ENCODE measurements at regions not wholly inside any gene's neighbourhood (a gene's known extent, or its start where the extent isn't known, plus 50 kb on each side); places are given as distances from the start of the nearest gene placed in this dataset.
"Not testable (repeated sequence)": the region's sequence is repeated elsewhere in the genome, so short reads cannot be mapped to it uniquely, and the experiment has no call there.

GRCh38 chr16:29212084-29213027 is 194.2 kb downstream of the NPIPB11 start:
- H3K4me1 Mint-ChIP-seq; H3K36me3 Mint-ChIP-seq; CTCF ChIA-PET; ATAC-seq; H3K9me3 Mint-ChIP-seq (ENCODE audit: low read depth); H3K27me3 Mint-ChIP-seq; H3K4me3 Mint-ChIP-seq; H3K27ac Mint-ChIP-seq: not testable (repeated sequence)
- DNase-seq, result peak; percentile 27

GRCh38 chr16:29211456-29211855 is 195.1 kb downstream of the NPIPB11 start:
- peak; percentile 18 for DNase-seq
- H3K27me3 Mint-ChIP-seq; H3K4me1 Mint-ChIP-seq; H3K27ac Mint-ChIP-seq; H3K36me3 Mint-ChIP-seq; CTCF ChIA-PET; H3K9me3 Mint-ChIP-seq (ENCODE audit: low read depth); H3K4me3 Mint-ChIP-seq; ATAC-seq: not testable (repeated sequence)

GRCh38 chr16:29210299-29211150 is 196.0 kb downstream of the NPIPB11 start:
- H3K27ac Mint-ChIP-seq; CTCF ChIA-PET; H3K4me1 Mint-ChIP-seq; ATAC-seq; H3K4me3 Mint-ChIP-seq; H3K27me3 Mint-ChIP-seq; H3K9me3 Mint-ChIP-seq (ENCODE audit: low read depth): not testable (repeated sequence)
- H3K36me3 Mint-ChIP-seq, result peaks cover 14% of the 10 kb centered on the region
- peak; percentile 2 for DNase-seq

GRCh38 chr16:29206120-29206519 is 200.4 kb downstream of the NPIPB11 start:
- peaks cover 19% of the 10 kb centered on the region for H3K36me3 Mint-ChIP-seq
- H3K4me3 Mint-ChIP-seq; ATAC-seq; H3K27ac Mint-ChIP-seq; CTCF ChIA-PET; H3K27me3 Mint-ChIP-seq; H3K9me3 Mint-ChIP-seq (ENCODE audit: low read depth); H3K4me1 Mint-ChIP-seq: not testable (repeated sequence)
- DNase-seq, result peak; percentile 4

GRCh38 chr16:29205151-29205550 is 201.4 kb downstream of the NPIPB11 start:
- CTCF ChIA-PET, result not testable (repeated sequence)

GRCh38 chr16:29204806-29205135 is 201.7 kb downstream of the NPIPB11 start:
- Mint-ChIP-seq H3K27me3 (no peaks in the 10 kb centered on the region), H3K4me1 (no peaks in the 10 kb centered on the region), H3K36me3 (peaks cover 19% of the 10 kb centered on the region), H3K4me3 (no peak overlapping the region), H3K27ac (no peak overlapping the region), H3K9me3 (ENCODE audit: low read depth) (peaks cover 7% of the 10 kb centered on the region)
- ATAC-seq (no peak), DNase-seq (peak; percentile 21)
- CTCF ChIA-PET, result no interaction called here

More at GRCh38 chr16:29205151-29205550, 201.4 kb downstream of the NPIPB11 start:
- not testable (repeated sequence) for H3K4me3 Mint-ChIP-seq; ATAC-seq; H3K27ac Mint-ChIP-seq; H3K9me3 Mint-ChIP-seq (ENCODE audit: low read depth); H3K27me3 Mint-ChIP-seq; H3K4me1 Mint-ChIP-seq
- peaks cover 19% of the 10 kb centered on the region for H3K36me3 Mint-ChIP-seq
- DNase-seq, result peak; percentile 12

- CTCF ChIA-PET, result not testable (repeated sequence)
These were observed 202.3 kb downstream of the NPIPB11 start for GRCh38 chr16:29203933-29204805.

GRCh38 chr16:29203046-29203932 is 203.2 kb downstream of the NPIPB11 start:
- H3K27me3 Mint-ChIP-seq; H3K9me3 Mint-ChIP-seq (ENCODE audit: low read depth); H3K4me1 Mint-ChIP-seq; ATAC-seq; CTCF ChIA-PET; H3K27ac Mint-ChIP-seq; H3K4me3 Mint-ChIP-seq: not testable (repeated sequence)
- peak; percentile 14 for DNase-seq
- peaks cover 15% of the 10 kb centered on the region for H3K36me3 Mint-ChIP-seq

More at GRCh38 chr16:29203933-29204805, 202.3 kb downstream of the NPIPB11 start:
- H3K4me1 Mint-ChIP-seq; H3K4me3 Mint-ChIP-seq; H3K9me3 Mint-ChIP-seq (ENCODE audit: low read depth); H3K27ac Mint-ChIP-seq; ATAC-seq; H3K27me3 Mint-ChIP-seq: not testable (repeated sequence)
- peaks cover 16% of the 10 kb centered on the region for H3K36me3 Mint-ChIP-seq
- DNase-seq, result peak; percentile 11

- ATAC-seq; H3K27ac Mint-ChIP-seq; H3K27me3 Mint-ChIP-seq; H3K4me1 Mint-ChIP-seq; CTCF ChIA-PET; H3K4me3 Mint-ChIP-seq; H3K9me3 Mint-ChIP-seq (ENCODE audit: low read depth); DNase-seq: not testable (repeated sequence)
- peaks cover 15% of the 10 kb centered on the region for H3K36me3 Mint-ChIP-seq
These were observed 203.9 kb downstream of the NPIPB11 start for GRCh38 chr16:29202642-29203041.

GRCh38 chr16:29202025-29202632 is 204.4 kb downstream of the NPIPB11 start:
- peaks cover 15% of the 10 kb centered on the region for H3K36me3 Mint-ChIP-seq
- H3K9me3 Mint-ChIP-seq (ENCODE audit: low read depth); H3K27me3 Mint-ChIP-seq; CTCF ChIA-PET; DNase-seq; H3K4me3 Mint-ChIP-seq; H3K27ac Mint-ChIP-seq; ATAC-seq; H3K4me1 Mint-ChIP-seq: not testable (repeated sequence)

GRCh38 chr16:29201296-29202024 is 205.1 kb downstream of the NPIPB11 start:
- ATAC-seq; H3K36me3 Mint-ChIP-seq; H3K4me3 Mint-ChIP-seq; H3K27me3 Mint-ChIP-seq; CTCF ChIA-PET; H3K9me3 Mint-ChIP-seq (ENCODE audit: low read depth); DNase-seq; H3K4me1 Mint-ChIP-seq; H3K27ac Mint-ChIP-seq: not testable (repeated sequence)

GRCh38 chr16:29200681-29201080 is 205.8 kb downstream of the NPIPB11 start:
- CTCF ChIA-PET, result not testable (repeated sequence)

More at GRCh38 chr16:29200681-29201080, 205.8 kb downstream of the NPIPB11 start:
- not testable (repeated sequence) for H3K27ac Mint-ChIP-seq; H3K4me1 Mint-ChIP-seq; H3K36me3 Mint-ChIP-seq; DNase-seq; H3K9me3 Mint-ChIP-seq (ENCODE audit: low read depth); H3K4me3 Mint-ChIP-seq; H3K27me3 Mint-ChIP-seq; ATAC-seq

Data from activated CD8-positive, alpha-beta memory T cell treated with anti-CD3 and anti-CD28 coated beads, Interleukin-2, amount 10 ng/mL, durations not matched to agents 7 days and 5 days (primary cell).